Endothelial cell (in vitro differentiated cells): ENCODE measurements at regions not wholly inside any gene's neighbourhood (a gene's known extent, or its start where the extent isn't known, plus 50 kb on each side); places are given as distances from the start of the nearest gene placed in this dataset.

ENCODE experiments used
- DNase-seq: peaks from one replicate; pipeline ENCODE4 v3.0.0; 2021; ENCODE audit warnings: low spot score
- H3K27ac Mint-ChIP-seq: one replicate; pipeline ENCODE4 v1.8.0; 2021; ENCODE audit warnings: mixed read lengths, inconsistent platforms; ENCODE audit not compliant: unreplicated experiment
- H3K27me3 Mint-ChIP-seq: one replicate; pipeline ENCODE4 v1.8.0; 2021; ENCODE audit warnings: mild to moderate bottlenecking, moderate library complexity, mixed read lengths, inconsistent platforms; ENCODE audit not compliant: unreplicated experiment
- H3K36me3 Mint-ChIP-seq: one replicate; pipeline ENCODE4 v1.8.0; 2021; ENCODE audit warnings: mild to moderate bottlenecking, low read depth, mixed read lengths, inconsistent platforms; ENCODE audit not compliant: unreplicated experiment
- H3K4me1 Mint-ChIP-seq: one replicate; pipeline ENCODE4 v1.8.0; 2021; ENCODE audit warnings: mild to moderate bottlenecking, mixed read lengths, inconsistent platforms; ENCODE audit not compliant: unreplicated experiment
- H3K4me3 Mint-ChIP-seq: one replicate; pipeline ENCODE4 v1.8.0; 2021; ENCODE audit warnings: mild to moderate bottlenecking, mixed read lengths, inconsistent platforms; ENCODE audit not compliant: unreplicated experiment
- H3K9me3 Mint-ChIP-seq: one replicate; pipeline ENCODE4 v1.8.0; 2021; ENCODE audit warnings: mixed read lengths, inconsistent platforms; ENCODE audit not compliant: unreplicated experiment
- TF ChIP-seq, protein P1 (sequence below): fragments of 200-600 bp; sonication (generic); IDR thresholded peaks from one replicate; pipeline ENCODE4 v1.5.0; 2021; ENCODE audit warnings: antibody characterized with exemption; ENCODE audit not compliant: unreplicated experiment

DNA sequence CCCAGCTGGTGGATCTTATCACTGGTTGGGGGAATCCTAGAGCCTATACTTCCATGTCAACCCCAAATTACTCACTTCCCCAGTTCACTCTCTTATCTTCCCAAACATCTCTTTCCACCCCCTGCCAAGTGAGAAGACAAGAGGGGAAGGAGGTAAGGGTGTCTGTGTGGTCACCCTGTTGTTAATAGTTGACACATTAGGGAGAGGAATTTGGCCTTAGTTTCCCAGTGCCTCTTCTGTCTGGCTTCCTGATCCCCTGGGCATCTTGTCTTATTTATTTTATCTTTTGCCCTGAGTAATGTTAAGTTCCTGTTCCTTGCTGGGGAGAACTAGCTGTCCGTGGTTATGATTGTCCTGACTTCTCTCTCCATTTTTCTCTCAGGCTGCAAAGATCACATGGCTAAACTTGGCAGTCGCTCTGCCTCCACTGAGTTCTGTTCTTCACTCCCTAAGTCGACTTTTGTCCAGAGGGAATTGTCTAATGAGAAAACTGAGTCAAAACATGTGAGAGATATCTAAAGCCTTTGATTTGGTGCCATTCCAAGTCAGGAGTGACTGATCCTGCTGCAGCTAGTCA is 157.1 kb upstream of the SYT6 start:
- TF ChIP-seq, protein P1, sequence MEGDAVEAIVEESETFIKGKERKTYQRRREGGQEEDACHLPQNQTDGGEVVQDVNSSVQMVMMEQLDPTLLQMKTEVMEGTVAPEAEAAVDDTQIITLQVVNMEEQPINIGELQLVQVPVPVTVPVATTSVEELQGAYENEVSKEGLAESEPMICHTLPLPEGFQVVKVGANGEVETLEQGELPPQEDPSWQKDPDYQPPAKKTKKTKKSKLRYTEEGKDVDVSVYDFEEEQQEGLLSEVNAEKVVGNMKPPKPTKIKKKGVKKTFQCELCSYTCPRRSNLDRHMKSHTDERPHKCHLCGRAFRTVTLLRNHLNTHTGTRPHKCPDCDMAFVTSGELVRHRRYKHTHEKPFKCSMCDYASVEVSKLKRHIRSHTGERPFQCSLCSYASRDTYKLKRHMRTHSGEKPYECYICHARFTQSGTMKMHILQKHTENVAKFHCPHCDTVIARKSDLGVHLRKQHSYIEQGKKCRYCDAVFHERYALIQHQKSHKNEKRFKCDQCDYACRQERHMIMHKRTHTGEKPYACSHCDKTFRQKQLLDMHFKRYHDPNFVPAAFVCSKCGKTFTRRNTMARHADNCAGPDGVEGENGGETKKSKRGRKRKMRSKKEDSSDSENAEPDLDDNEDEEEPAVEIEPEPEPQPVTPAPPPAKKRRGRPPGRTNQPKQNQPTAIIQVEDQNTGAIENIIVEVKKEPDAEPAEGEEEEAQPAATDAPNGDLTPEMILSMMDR: no peak
- Mint-ChIP-seq H3K36me3 (no peaks in the 10 kb centered on the region), H3K9me3 (no peaks in the 10 kb centered on the region), H3K27me3 (no peaks in the 10 kb centered on the region), H3K4me3 (no peak overlapping the region), H3K27ac (no peak overlapping the region), H3K4me1 (no peaks in the 10 kb centered on the region)
- no peak for DNase-seq

DNA sequence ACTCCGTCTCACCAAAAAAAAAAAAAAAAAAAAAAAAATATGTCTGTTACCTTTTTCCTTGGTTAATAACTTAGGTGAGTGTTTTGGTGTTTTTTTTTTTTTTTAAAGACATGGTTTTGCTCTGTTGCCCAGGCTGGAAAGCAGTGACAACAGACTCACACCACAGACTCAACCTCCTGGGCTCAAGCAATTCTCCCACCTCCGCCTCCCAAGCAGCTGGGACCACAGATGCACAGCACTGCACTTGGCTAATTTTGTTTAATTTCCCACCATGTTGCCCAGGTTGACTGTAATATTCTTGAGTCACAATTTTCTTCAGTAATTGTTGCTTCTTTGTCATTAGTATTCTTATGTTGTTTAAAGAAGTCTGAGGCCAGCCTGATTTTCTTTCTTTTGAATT is 149.2 kb upstream of the SYT6 start:
- no peak overlapping the region for H3K27ac Mint-ChIP-seq
- TF ChIP-seq, protein P1: no peak

DNA sequence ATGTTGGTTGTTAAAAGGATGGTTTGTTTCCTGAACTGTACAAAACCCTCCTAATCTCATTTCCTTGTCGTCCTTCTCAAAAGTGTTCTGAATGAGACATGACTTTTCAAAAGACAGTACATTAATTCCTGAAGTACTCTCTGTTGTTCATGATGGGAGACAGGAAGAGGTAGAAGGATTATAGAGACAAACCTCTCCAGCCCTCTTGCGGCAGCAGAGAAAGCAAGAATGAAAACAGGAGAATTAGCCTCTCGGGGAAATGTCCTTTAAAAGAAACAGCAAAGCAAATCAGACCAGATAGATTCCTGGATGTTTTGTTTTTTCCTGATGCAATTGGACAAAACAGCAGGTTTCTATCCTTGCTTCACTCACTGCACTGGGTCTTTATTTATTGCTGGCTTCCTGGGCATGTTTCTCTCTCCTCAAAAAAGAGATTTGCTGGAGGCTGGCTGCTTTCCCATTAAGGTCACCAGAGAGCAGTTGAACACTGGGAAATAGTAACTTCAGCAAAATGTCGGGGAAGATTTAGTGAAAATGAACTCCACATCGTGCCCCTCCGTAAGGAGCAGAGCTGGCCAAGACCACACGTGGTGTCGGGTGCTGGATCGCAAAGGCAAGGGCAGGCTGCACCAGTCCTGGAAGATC is 145.8 kb upstream of the SYT6 start:
- H3K4me1 Mint-ChIP-seq: peaks cover 4% of the 10 kb centered on the region
- TF ChIP-seq, protein P1: no peak
- no peak overlapping the region for H3K27ac Mint-ChIP-seq
- no peak for DNase-seq
- peaks cover 2% of the 10 kb centered on the region for H3K27me3 Mint-ChIP-seq
- no peaks in the 10 kb centered on the region for H3K36me3 Mint-ChIP-seq
- H3K4me3 Mint-ChIP-seq: no peak overlapping the region
- no peaks in the 10 kb centered on the region for H3K9me3 Mint-ChIP-seq

More for the DNA sequence above, 149.2 kb upstream of the SYT6 start:
- Mint-ChIP-seq H3K4me3 (no peak overlapping the region), H3K36me3 (peaks cover 3% of the 10 kb centered on the region), H3K4me1 (no peaks in the 10 kb centered on the region), H3K27me3 (peaks cover 2% of the 10 kb centered on the region), H3K9me3 (no peaks in the 10 kb centered on the region)
- DNase-seq: no peak

DNA sequence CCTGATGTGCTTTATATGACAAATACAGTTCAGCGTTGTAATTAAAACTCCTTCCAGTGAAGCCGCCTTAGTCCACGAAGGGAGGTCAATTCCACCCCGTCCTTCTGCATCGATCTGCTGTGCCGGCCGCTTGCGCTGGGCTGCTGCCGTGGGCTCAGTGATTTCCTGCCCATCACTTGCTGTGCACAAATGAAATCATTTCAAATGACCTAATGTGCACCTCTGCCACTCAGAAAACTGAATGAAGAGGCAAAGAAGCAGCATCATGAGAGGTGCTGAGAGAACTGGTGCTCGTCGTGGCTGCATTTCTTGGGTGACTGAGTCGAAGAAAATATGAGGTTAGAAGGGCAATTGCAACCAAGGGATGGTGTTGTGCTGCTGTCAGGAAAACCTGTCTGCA is 144.3 kb upstream of the SYT6 start:
- Mint-ChIP-seq H3K4me1 (peaks cover 4% of the 10 kb centered on the region), H3K36me3 (no peaks in the 10 kb centered on the region), H3K27ac (no peak overlapping the region), H3K27me3 (peaks cover 2% of the 10 kb centered on the region), H3K4me3 (no peak overlapping the region), H3K9me3 (no peaks in the 10 kb centered on the region)
- DNase-seq: no peak
- TF ChIP-seq, protein P1: no peak

DNA sequence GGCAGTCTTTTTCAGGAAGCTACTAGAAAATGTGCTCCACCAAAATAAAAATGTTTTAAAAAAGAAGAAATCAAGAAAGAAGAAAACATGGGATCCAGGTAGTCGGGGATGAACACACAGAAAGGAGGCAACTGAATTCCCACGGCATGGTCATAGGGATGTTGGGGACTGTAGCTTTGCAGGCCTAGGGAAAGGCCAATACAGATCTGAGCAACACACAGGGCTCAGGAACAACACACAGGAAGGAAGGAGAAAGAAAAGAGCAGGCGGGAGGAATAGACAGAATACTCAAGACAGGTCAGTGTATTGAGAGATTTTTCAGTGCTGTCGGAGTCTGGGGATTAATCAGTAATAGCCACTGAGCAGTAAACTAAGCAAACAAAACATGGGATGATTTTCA is 142.7 kb upstream of the SYT6 start:
- Mint-ChIP-seq H3K9me3 (no peaks in the 10 kb centered on the region), H3K27me3 (no peaks in the 10 kb centered on the region), H3K4me1 (peaks cover 4% of the 10 kb centered on the region), H3K4me3 (no peak overlapping the region), H3K27ac (no peak overlapping the region), H3K36me3 (no peaks in the 10 kb centered on the region)
- DNase-seq: no peak
- TF ChIP-seq, protein P1: no peak
